GM19240 (cell line): ENCODE measurements at regions not wholly inside any gene's neighbourhood (a gene's known extent, or its start where the extent isn't known, plus 50 kb on each side); places are given as distances from the start of the nearest gene placed in this dataset.

Experiments used
- DNase-seq: peaks from one replicate; pipeline ENCODE4 v3.0.0; 2011; ENCODE audit warnings: low spot score; ENCODE audit not compliant: insufficient read length

- DNase-seq = no peak
These were observed 302.0 kb downstream of the RAB28 start for GRCh38 chr4:13182133-13182532.

GRCh38 chr4:13181681-13182080 lies 302.5 kb downstream of the RAB28 start:
- no peak for DNase-seq

- DNase-seq = no peak
These were observed 303.4 kb downstream of the RAB28 start for GRCh38 chr4:13180701-13181100.

- DNase-seq = no peak
These were observed 305.5 kb downstream of the RAB28 start for GRCh38 chr4:13178621-13179020.

GRCh38 chr4:13176741-13177142 lies 307.4 kb downstream of the RAB28 start:
- no peak for DNase-seq

- no peak for DNase-seq
These were observed 309.2 kb downstream of the RAB28 start for GRCh38 chr4:13174926-13175325.

- no peak for DNase-seq
These were observed 310.1 kb downstream of the RAB28 start for GRCh38 chr4:13174001-13174400.

- no peak for DNase-seq
These were observed 312.7 kb downstream of the RAB28 start for GRCh38 chr4:13171292-13172057.

- DNase-seq = no peak
These were observed 314.2 kb downstream of the RAB28 start for GRCh38 chr4:13169731-13170525.

GRCh38 chr4:13168326-13168725 lies 315.8 kb downstream of the RAB28 start:
- DNase-seq = no peak

- no peak for DNase-seq
These were observed 317.9 kb downstream of the RAB28 start for GRCh38 chr4:13166214-13166613.

GRCh38 chr4:13164783-13165331 lies 319.3 kb downstream of the RAB28 start:
- no peak for DNase-seq

GRCh38 chr4:13162886-13163285 lies 321.3 kb downstream of the RAB28 start:
- DNase-seq = no peak

- no peak for DNase-seq
These were observed 323.2 kb downstream of the RAB28 start for GRCh38 chr4:13160920-13161319.

- no peak for DNase-seq
These were observed 325.0 kb downstream of the RAB28 start for GRCh38 chr4:13159041-13159620.

- no peak for DNase-seq
These were observed 332.9 kb downstream of the RAB28 start for GRCh38 chr4:13151194-13151593.

GRCh38 chr4:13143222-13144070 lies 340.7 kb downstream of the RAB28 start:
- DNase-seq = no peak

- DNase-seq = no peak
These were observed 341.4 kb downstream of the RAB28 start for GRCh38 chr4:13142726-13143125.

- DNase-seq = no peak
These were observed 341.9 kb downstream of the RAB28 start for GRCh38 chr4:13142191-13142590.

- no peak for DNase-seq
These were observed 346.8 kb downstream of the RAB28 start for GRCh38 chr4:13137390-13137789.

GRCh38 chr4:13133700-13134099 lies 350.4 kb downstream of the RAB28 start:
- no peak for DNase-seq
